ACC112 (cell line): ENCODE measurements at regions not wholly inside any gene's neighbourhood (a gene's known extent, or its start where the extent isn't known, plus 50 kb on each side); places are given as distances from the start of the nearest gene placed in this dataset.

ENCODE experiments used
- H2AFZ ChIP-seq: fragments of 200-600 bp; sonication (generic); one replicate; pipeline ENCODE4 v1.6.0; 2017; ENCODE audit warnings: antibody characterized with exemption, low read length; ENCODE audit not compliant: unreplicated experiment
- H3K27ac ChIP-seq: fragments of 200-600 bp; sonication (generic); 2 replicates; pipeline ENCODE4 v1.5.1; 2014; ENCODE audit warnings: low read depth, mild to moderate bottlenecking, antibody characterized with exemption, low read length, moderate library complexity
- H3K27me3 ChIP-seq: fragments of 200-600 bp; sonication (generic); 2 replicates; pipeline ENCODE4 v1.6.1; 2014; ENCODE audit warnings: mild to moderate bottlenecking, antibody characterized with exemption, low read length, moderate library complexity, mixed read lengths; ENCODE audit not compliant: insufficient read depth
- H3K36me3 ChIP-seq: fragments of 200-600 bp; sonication (generic); 2 replicates; pipeline ENCODE4 v1.6.1; 2016; ENCODE audit warnings: mild to moderate bottlenecking, antibody characterized with exemption, low read length, moderate library complexity, mixed read lengths; ENCODE audit not compliant: insufficient read depth
- H3K4me1 ChIP-seq: fragments of 200-600 bp; sonication (generic); one replicate; pipeline ENCODE4 v1.6.1; 2016; ENCODE audit warnings: low read length, mixed read lengths; ENCODE audit not compliant: insufficient read depth, unreplicated experiment, control insufficient read depth
- H3K4me3 ChIP-seq: fragments of 200-600 bp; sonication (generic); 2 replicates; pipeline ENCODE4 v1.5.1; 2014; ENCODE audit warnings: mild to moderate bottlenecking, low read depth, low read length
- H3K79me2 ChIP-seq: fragments of 200-600 bp; sonication (generic); one replicate; pipeline ENCODE4 v1.6.0; 2016; ENCODE audit warnings: low read length; ENCODE audit not compliant: control insufficient read depth, unreplicated experiment, insufficient read depth

DNA sequence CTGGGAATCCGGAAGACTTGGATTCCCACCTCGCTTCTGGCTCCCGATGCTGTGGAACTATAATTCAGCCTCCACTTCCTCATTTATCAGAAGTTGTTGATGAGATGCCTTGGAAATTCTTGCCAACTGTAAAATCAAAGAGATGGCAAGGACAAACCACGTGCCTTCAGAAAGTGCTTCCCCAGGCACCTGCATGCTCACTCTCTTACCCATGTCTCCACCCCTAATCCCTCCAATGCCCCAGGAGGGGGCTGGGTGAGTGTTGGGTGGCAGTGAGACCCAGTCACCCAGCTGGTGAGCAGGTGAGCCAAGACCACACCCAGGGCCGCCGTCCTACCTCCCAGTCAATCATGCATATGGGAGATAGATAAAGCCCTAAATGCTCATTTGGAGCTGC, 160.8 kb downstream of the PSMG1 start:
- no peak overlapping the region for H2AFZ ChIP-seq

DNA sequence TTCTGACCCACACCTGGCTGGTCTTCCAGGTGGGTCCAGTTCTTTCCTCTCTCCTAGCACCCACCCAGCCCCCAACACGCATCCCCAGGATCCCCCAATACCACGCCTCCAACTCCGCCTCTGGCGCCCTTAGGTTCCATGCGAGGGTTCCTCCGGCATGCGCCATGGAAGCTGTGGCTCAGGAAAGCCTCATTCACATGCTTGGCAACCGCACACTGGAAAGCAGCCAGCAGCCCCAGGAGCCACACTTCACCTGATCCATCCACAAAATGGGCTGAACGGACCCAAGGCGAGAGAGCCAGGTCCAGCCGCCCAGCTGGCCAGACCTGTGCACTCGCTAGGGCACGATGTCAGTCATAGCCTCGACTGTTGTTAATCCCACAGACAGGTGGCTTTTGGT, 161.2 kb downstream of the PSMG1 start:
- Histone ChIP-seq H3K27me3 (no peaks in the 10 kb centered on the region), H3K79me2 (no peaks in the 10 kb centered on the region), H3K36me3 (no peaks in the 10 kb centered on the region; the same call in 1 of the 2 replicates), H3K4me1 (peaks cover 33% of the 10 kb centered on the region), H2AFZ (no peak overlapping the region), H3K27ac (no peak overlapping the region), H3K4me3 (no peak overlapping the region)

More for the DNA sequence above, 160.8 kb downstream of the PSMG1 start:
- Histone ChIP-seq H3K4me1 (peaks cover 33% of the 10 kb centered on the region), H3K4me3 (peak overlapping the region; percentile 1; the same call in 1 of the 2 replicates), H3K36me3 (no peaks in the 10 kb centered on the region; the same call in 1 of the 2 replicates), H3K79me2 (no peaks in the 10 kb centered on the region), H3K27ac (peak overlapping the region; percentile 35; the same call in 1 of the 2 replicates), H3K27me3 (no peaks in the 10 kb centered on the region)

DNA sequence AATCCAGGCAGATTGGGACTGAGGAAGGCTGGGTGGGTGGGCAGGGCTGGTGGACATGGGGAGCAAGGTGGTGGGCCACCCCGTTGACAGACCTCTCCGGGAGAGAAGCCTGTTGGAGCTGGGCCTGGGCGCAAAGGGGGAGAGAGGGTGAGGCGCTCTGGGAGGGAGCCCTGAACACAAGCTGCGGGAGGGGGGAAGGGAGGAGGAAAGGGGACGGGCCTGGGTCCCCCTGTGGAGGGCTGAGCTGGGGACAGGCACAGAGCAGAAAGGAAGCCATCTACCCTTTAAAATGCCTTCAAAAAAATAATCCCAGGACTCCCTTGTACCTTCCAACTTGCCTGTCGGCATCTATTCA, 161.8 kb downstream of the PSMG1 start:
- H3K27ac ChIP-seq, result no peak overlapping the region
- H3K4me1 ChIP-seq, result peaks cover 37% of the 10 kb centered on the region
- H3K79me2 ChIP-seq, result no peaks in the 10 kb centered on the region
- H3K36me3 ChIP-seq, result no peaks in the 10 kb centered on the region; the same call in 1 of the 2 replicates
- H2AFZ ChIP-seq, result peak overlapping the region; percentile 26
- H3K4me3 ChIP-seq, result no peak overlapping the region
- H3K27me3 ChIP-seq, result no peaks in the 10 kb centered on the region

DNA sequence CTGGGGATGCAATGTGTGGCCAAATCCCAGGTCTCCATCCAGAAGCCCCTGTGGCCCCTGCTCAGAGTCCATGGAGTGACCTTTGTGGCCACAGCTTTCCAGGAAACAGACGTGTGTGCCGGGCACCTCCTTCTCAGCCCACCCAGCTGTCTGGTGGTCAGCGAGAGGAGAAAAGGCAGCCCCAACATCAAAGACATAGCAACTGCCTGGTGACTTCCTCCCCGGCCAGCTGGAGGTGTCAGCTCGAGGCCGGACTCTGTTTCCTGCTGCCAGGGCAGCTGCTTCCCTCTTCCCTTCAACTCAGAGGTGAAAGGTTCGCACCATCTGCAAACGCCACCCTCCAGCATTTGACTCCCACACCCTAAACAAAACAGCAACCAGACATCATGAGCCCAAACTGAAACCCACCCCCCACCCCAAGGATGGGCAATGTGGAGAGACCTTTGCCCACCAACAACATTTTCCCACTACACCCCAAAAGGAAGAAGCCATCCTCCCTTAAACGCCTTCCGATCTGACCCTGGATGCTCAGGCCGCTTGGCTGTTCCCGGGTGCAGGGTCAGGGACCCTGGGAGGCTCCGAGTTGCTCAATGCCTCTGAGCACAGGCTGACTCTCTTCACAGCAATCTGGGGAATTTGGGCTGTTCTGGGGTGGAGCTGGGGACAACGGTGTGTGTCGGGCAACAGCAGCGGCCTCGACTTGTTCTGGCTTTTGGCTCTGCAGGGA, 162.3 kb downstream of the PSMG1 start:
- Histone ChIP-seq H3K79me2 (no peaks in the 10 kb centered on the region), H3K27me3 (no peaks in the 10 kb centered on the region), H3K4me3 (peak overlapping the region; percentile 26; the same call in 1 of the 2 replicates), H3K36me3 (no peaks in the 10 kb centered on the region; the same call in 1 of the 2 replicates), H2AFZ (peak overlapping the region; percentile 26), H3K4me1 (peaks cover 42% of the 10 kb centered on the region), H3K27ac (peak overlapping the region; percentile 48)

DNA sequence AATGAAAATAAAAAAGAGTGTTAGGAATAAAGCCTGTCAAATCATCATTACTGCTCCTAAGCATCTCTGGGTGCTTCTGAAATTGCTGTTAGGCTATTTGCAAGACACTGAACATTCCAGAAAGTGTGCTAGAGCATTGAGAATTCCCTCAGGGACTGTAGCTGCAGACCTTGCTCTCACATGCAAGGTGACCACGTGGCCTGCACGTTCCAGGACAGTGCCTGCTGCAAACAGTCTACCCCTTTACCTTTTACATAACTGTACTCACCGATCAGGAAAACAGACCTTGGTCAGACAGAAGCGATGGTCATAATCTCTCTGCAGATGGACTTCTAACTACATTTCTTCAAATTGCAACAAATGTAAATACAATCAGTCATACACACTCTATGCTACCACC, 164.5 kb downstream of the PSMG1 start:
- H3K79me2 ChIP-seq, result no peaks in the 10 kb centered on the region
- no peaks in the 10 kb centered on the region for H3K36me3 ChIP-seq
- no peak overlapping the region for H3K27ac ChIP-seq
- H2AFZ ChIP-seq, result no peak overlapping the region
- no peaks in the 10 kb centered on the region for H3K27me3 ChIP-seq
- H3K4me3 ChIP-seq, result no peak overlapping the region
- peaks cover 56% of the 10 kb centered on the region for H3K4me1 ChIP-seq

DNA sequence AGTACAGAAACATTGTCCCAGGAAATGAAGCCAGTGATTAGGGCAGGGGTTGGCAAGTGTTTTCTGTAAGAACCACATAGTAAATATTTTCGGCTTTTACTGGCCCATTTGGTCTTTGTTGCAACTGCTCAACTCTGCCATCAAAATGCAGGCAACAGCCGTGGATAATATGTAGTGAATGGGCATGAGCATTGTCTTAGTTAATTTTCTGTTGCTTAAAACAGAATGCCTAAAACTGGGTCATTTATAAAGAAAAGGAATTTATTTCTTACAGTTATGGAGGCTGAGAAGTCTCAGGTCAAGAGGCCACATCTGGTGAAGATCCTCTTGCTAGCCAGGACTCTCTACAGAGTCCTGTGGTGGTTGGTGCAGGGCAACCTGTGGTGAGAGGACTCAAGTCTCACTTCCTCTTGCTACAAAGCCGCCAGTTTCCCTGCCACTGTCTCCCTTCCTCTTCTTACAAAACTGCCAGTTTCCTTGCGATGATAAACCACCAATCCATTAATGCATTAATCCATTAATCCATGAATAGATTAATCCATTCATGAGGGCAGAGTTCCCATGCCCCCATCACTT, 166.4 kb downstream of the PSMG1 start:
- Histone ChIP-seq H3K27ac (no peak overlapping the region), H3K27me3 (no peaks in the 10 kb centered on the region), H3K4me3 (no peak overlapping the region), H3K36me3 (no peaks in the 10 kb centered on the region), H3K79me2 (no peaks in the 10 kb centered on the region), H3K4me1 (peaks cover 37% of the 10 kb centered on the region), H2AFZ (no peak overlapping the region)

DNA sequence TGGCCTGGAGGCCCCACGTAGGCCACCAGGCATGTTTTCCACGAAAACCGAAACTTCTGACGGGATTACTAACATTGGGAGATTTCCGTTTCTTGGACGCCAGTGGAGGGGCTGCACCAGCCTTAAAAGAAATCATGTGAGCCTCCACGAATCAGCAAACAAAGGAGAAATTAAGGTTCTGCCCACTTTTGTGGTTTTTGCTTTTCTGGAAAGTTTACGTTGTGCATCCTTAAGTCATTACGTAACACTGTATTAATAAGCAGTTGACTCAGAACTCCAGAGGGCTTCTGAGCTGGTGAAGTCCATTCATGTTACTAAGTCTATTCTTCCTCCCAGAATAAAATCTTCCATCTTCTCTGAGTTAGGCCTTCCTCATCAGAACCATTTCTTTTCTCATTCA, 168.5 kb downstream of the PSMG1 start:
- peak overlapping the region; percentile 83 for H3K27ac ChIP-seq
- peak overlapping the region; percentile 75 for H2AFZ ChIP-seq

DNA sequence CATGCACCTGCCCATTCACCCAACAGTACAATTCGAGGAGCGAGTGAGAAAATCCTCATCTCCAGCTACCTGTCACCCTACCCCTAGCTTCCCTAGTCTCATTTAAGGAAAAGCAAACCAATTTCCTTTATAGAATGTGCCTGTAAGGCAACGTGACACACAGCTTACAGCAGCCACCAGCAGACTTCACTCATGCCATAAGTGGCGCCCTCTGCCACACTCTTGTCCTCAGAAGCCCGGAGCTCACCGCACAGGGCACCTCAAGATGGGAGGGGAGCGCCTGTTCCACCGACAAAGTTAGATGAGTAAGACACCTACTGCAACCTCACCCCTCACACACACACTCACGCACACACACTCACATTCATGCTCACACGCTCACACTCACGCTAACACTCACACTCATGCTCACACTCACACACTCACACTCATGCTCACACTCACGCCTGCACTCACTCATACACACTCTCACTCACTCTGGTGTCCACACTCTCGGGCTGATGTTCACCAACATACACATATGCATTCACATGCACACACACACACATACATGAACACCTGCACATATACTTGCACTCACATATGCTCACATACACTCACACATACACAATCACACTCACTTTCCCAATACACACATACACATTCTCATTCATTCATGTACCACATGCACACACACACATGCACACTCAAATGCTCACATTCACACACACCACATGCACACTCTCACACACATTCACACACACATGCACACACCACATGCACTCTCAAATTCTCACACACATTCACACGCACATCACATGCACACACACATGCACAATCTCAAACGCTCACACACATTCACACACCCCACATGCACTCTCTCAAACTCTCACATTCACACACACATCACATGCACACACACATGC, 170.7 kb downstream of the PSMG1 start:
- no peaks in the 10 kb centered on the region for H3K79me2 ChIP-seq
- H3K4me3 ChIP-seq, result no peak overlapping the region
- H3K4me1 ChIP-seq, result peaks cover 23% of the 10 kb centered on the region
- no peaks in the 10 kb centered on the region for H3K27me3 ChIP-seq
- H2AFZ ChIP-seq, result no peak overlapping the region
- no peak overlapping the region for H3K27ac ChIP-seq
- H3K36me3 ChIP-seq, result no peaks in the 10 kb centered on the region

More for the DNA sequence above, 168.5 kb downstream of the PSMG1 start:
- no peak overlapping the region for H3K4me3 ChIP-seq
- peaks cover 23% of the 10 kb centered on the region for H3K4me1 ChIP-seq
- H3K36me3 ChIP-seq, result no peaks in the 10 kb centered on the region
- no peaks in the 10 kb centered on the region for H3K79me2 ChIP-seq
- no peaks in the 10 kb centered on the region for H3K27me3 ChIP-seq

DNA sequence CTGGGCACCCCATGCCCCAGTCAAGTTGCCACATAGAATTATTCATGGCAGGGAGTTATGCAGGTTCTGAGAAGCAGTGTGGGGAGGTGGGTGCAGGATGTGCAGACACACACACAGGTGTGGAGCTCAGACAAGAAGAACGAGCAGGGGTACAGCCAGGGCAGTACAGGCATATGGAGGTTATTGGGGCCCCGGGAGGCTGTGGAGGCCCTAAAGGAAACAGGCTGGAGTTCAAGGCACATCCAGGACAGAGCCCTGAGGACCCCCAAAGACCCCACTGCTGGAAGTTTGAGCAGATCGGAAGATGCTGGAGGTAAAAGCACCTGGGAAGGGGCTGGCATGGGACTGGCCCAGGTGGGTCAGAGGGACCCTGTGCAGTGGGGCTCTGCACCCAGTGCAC, 171.3 kb downstream of the PSMG1 start:
- Histone ChIP-seq H3K27ac (no peak overlapping the region), H3K79me2 (no peaks in the 10 kb centered on the region), H3K36me3 (no peaks in the 10 kb centered on the region), H3K4me1 (peaks cover 25% of the 10 kb centered on the region), H3K4me3 (no peak overlapping the region), H3K27me3 (no peaks in the 10 kb centered on the region), H2AFZ (no peak overlapping the region)

DNA sequence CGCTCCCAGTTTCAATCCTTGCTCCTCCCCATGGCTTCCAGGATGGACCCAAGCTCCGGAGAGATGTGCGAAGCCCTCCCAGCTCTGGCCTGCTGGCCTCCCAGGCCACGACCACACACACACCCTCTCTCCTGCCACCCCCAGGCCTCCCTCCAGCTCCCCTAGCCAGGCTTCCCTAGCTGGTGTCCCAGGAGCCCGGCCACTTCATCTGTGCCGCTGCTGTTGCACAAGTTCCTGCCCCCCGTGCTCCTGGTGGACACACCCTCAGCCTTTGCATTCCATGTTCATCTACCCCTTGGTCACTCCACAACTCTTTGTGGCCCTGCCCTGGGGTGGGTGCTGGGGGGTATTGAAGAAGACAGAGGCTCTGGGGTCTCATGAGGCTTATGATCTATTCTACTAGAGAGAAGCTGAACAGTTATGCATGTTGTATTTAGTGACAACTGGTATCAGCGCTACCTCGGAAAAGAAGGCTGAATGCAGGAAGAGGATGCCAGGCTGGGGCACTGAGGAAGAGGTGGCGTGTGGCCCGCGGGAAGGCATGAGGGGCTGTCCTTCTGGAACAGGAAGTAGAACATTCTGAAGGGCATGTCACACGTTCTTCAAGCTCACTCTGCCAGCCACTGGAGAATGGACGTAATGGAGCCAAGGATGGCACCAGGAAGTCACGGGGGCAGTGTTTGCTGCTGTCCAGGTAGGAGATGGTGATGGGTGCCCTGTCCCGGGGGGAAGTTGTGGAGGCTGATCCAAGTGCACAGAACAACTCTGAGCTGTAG, 172.4 kb downstream of the PSMG1 start:
- Histone ChIP-seq H3K4me1 (peaks cover 23% of the 10 kb centered on the region), H3K36me3 (no peaks in the 10 kb centered on the region; the same call in 1 of the 2 replicates), H2AFZ (no peak overlapping the region), H3K27ac (no peak overlapping the region), H3K79me2 (no peaks in the 10 kb centered on the region), H3K4me3 (no peak overlapping the region), H3K27me3 (no peaks in the 10 kb centered on the region)
